CD14-positive monocyte (primary cell): ENCODE measurements at regions not wholly inside any gene's neighbourhood (a gene's known extent, or its start where the extent isn't known, plus 50 kb on each side); places are given as distances from the start of the nearest gene placed in this dataset.
"Not testable (repeated sequence)": the region's sequence is repeated elsewhere in the genome, so short reads cannot be mapped to it uniquely, and the experiment has no call there.

ENCODE experiments used
- DNase-seq, 3 donors: peaks; one replicate each; pipeline ENCODE4 v3.0.0-alpha.2; 2011 to 2022
- H2AFZ ChIP-seq: 2 replicates; pipeline ENCODE4 v1.6.0; 2012; ENCODE audit warnings: mild to moderate bottlenecking, low read depth, low read length, inconsistent platforms; ENCODE audit not compliant: insufficient read depth, poor library complexity, severe bottlenecking
- H3K27ac ChIP-seq, 2 donors: 1 replicate in 1 of 2; 2 replicates in 1 of 2; pipeline ENCODE4 v1.5.1; 2012 to 2013; ENCODE audit warnings: low read length in 2 of 2, control low read depth in 1 of 2, inconsistent platforms in 1 of 2, low read depth in 1 of 2, mild to moderate bottlenecking in 1 of 2
- H3K27me3 ChIP-seq, 2 donors: one replicate each; pipeline versions ENCODE4 v1.6.0 to v1.6.1; 2011 to 2013; ENCODE audit warnings: low read length in 2 of 2; ENCODE audit not compliant: control insufficient read depth in 2 of 2, insufficient read depth in 2 of 2
- H3K36me3 ChIP-seq, 2 donors: replicated peaks in 1 of 2; 1 replicate in 1 of 2; 2 replicates in 1 of 2; pipeline versions ENCODE4 v1.5.1 to v1.6.1; 2012 to 2013; ENCODE audit warnings: low read length in 2 of 2, control low read depth in 1 of 2, inconsistent platforms in 1 of 2, mild to moderate bottlenecking in 1 of 2; ENCODE audit not compliant: insufficient read depth in 2 of 2, control insufficient read depth in 1 of 2
- H3K4me1 ChIP-seq, 2 donors: 1 replicate in 1 of 2; 2 replicates in 1 of 2; pipeline versions ENCODE4 v1.5.1 to v1.6.1; 2012 to 2013; ENCODE audit warnings: low read length in 2 of 2, control low read depth in 1 of 2, inconsistent platforms in 1 of 2, mild to moderate bottlenecking in 1 of 2, moderate library complexity in 1 of 2; ENCODE audit not compliant: insufficient read depth in 2 of 2, control insufficient read depth in 1 of 2
- H3K4me2 ChIP-seq: replicated peaks from 2 replicates; pipeline ENCODE3; 2012; ENCODE audit warnings: low read length, moderate library complexity, mild to moderate bottlenecking; ENCODE audit not compliant: poor library complexity, severe bottlenecking; ENCODE audit errors: extremely low read depth
- H3K4me3 ChIP-seq, 3 experiments: fragments of 200-600 bp in 1 of 3; sonication (generic) in 1 of 3; replicated peaks in 1 of 3; 1 replicate in 2 of 3; 2 replicates in 1 of 3; pipeline ENCODE4 v1.5.1; 2011 to 2013; ENCODE audit warnings: low read length in 3 of 3, mild to moderate bottlenecking in 3 of 3, control low read depth in 2 of 3, low read depth in 2 of 3, inconsistent platforms in 1 of 3, moderate library complexity in 1 of 3
- H3K79me2 ChIP-seq: 2 replicates; pipeline ENCODE4 v1.6.0; 2012; ENCODE audit warnings: mild to moderate bottlenecking, control low read depth, inconsistent platforms, low read length, moderate library complexity; ENCODE audit not compliant: insufficient read depth
- H3K9ac ChIP-seq: 2 replicates; pipeline ENCODE4 v1.6.0; 2017; ENCODE audit warnings: low read length, mild to moderate bottlenecking; ENCODE audit not compliant: insufficient read depth, poor library complexity, severe bottlenecking
- H3K9me3 ChIP-seq, 2 donors: replicated peaks in 1 of 2; 1 replicate in 1 of 2; 2 replicates in 1 of 2; pipeline versions ENCODE4 v1.5.1 to v1.6.1; 2012 to 2013; ENCODE audit warnings: low read length in 2 of 2, control low read depth in 1 of 2; ENCODE audit not compliant: control insufficient read depth in 1 of 2, insufficient read depth in 1 of 2
- H4K20me1 ChIP-seq: 2 replicates; pipeline ENCODE4 v1.6.0; 2012; ENCODE audit warnings: mild to moderate bottlenecking, low read length, control low read depth, moderate library complexity; ENCODE audit not compliant: insufficient read depth
- H3K27ac Mint-ChIP-seq, 7 donors: one replicate each; pipeline ENCODE4 v1.8.0; 2020; ENCODE audit warnings: mild to moderate bottlenecking in 7 of 7, mixed read lengths in 7 of 7, moderate library complexity in 6 of 7, inconsistent platforms in 2 of 7
- H3K27me3 Mint-ChIP-seq, 3 donors: one replicate each; pipeline ENCODE4 v1.8.0; 2021 to 2022; ENCODE audit warnings: low read depth in 3 of 3, mild to moderate bottlenecking in 3 of 3, mixed read lengths in 3 of 3, moderate library complexity in 3 of 3, inconsistent platforms in 1 of 3
- H3K36me3 Mint-ChIP-seq, 2 donors: one replicate each; pipeline ENCODE4 v1.8.0; 2020; ENCODE audit warnings: mixed read lengths in 2 of 2, inconsistent platforms in 1 of 2, mild to moderate bottlenecking in 1 of 2
- H3K4me1 Mint-ChIP-seq: one replicate; pipeline ENCODE4 v1.8.0; 2020; ENCODE audit warnings: mild to moderate bottlenecking, mixed read lengths
- H3K4me3 Mint-ChIP-seq, 2 donors: one replicate each; pipeline ENCODE4 v1.8.0; 2020; ENCODE audit warnings: mild to moderate bottlenecking in 2 of 2, mixed read lengths in 2 of 2, moderate library complexity in 1 of 2
- H3K9me3 Mint-ChIP-seq, 7 donors: one replicate each; pipeline ENCODE4 v1.8.0; 2020 to 2022; ENCODE audit warnings: mixed read lengths in 7 of 7, mild to moderate bottlenecking in 6 of 7, moderate library complexity in 6 of 7, inconsistent platforms in 2 of 7
- WGBS: methylation state at CpG from one replicate; pipeline ENCODE4 v1.1.5; 2013; ENCODE audit warnings: missing lambda C conversion rate; ENCODE audit not compliant: insufficient coverage; 5-methylcytosine and 5-hydroxymethylcytosine counted together
- intact Hi-C, 2 donors: fragments of 100-400 bp; cut with micrococcal nuclease; formaldehyde crosslinking; loops; one replicate each; pipeline versions ENCODE4 v1.15.0 to v1.15.1; 2023
- TF ChIP-seq, protein P1 (sequence below): fragments of 200-600 bp; IDR thresholded peaks from one replicate; pipeline ENCODE4 v1.8.0; 2022; ENCODE audit warnings: antibody characterized with exemption, mild to moderate bottlenecking

DNA sequence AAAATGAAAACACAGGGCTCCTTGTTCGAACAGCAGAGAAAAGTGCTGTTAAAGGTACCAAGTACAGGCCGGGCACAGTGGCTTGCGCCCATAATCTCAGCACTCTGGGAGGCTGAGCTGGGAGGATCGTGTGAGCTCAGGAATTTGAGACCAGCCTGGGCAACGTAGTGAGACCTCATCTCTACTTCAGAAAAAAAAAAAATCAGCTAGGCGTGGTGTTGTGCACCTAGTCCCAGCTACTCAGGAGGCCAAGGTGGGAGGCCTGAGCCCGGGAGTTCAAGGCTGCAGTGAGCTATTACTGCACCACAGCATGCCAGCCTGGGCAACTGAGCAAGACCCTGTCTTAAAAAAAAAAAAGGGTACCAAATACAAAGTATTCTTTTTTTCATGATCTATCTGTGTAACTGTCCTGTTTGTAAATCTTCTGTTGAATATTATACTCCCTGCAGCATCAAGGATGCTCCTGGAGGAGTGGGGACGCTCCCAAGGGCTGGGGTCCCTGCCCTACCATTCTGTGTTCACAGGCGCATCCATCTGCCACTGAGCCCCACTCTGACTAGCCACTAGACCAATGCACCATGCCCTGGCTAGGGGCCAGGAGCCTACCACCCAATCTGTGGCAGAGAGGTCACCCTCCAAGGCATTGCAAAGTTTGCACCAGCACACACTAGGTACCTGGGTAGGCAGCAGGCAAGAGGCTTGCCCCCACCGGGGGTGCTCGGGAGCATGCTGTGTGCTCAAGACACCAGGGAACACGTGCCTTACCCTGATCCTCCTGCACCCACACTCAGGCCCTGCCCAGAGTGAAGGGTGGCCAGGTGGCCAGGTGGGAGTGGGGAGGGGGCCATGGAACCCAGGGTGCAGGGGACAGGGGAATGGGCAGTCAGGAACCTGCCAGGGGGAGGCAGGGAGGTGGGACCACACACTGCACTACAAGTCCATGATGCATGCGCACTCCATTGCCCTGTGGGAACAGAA, 67.3 kb upstream of the KMT2C start:
- Mint-ChIP-seq H3K4me3 (no peak overlapping the region), H3K27me3 (peaks cover 0 to 3% (median 0%) of the 10 kb centered on the region in 3 donors), H3K9me3 (peaks cover 0 to 2% (median 0%) of the 10 kb centered on the region in 7 donors), H3K36me3 (no peaks in the 10 kb centered on the region), H3K27ac (no peak overlapping the region), H3K4me1 (no peaks in the 10 kb centered on the region)
- Histone ChIP-seq H3K79me2 (no peaks in the 10 kb centered on the region), H3K4me3 (no peak overlapping the region), H3K9ac (no peak overlapping the region), H2AFZ (no peak overlapping the region), H3K9me3 (no peaks in the 10 kb centered on the region), H3K4me2 (no peak overlapping the region), H3K4me1 (no peaks in the 10 kb centered on the region), H3K27ac (no peak overlapping the region), H3K36me3 (no peaks in the 10 kb centered on the region), H3K27me3 (no peaks in the 10 kb centered on the region), H4K20me1 (no peaks in the 10 kb centered on the region)
- 81% methylated on average over 10 of the region's 13 CpGs for WGBS
- intact Hi-C loops: no loop called here
- DNase-seq: no peak
- TF ChIP-seq, protein P1, sequence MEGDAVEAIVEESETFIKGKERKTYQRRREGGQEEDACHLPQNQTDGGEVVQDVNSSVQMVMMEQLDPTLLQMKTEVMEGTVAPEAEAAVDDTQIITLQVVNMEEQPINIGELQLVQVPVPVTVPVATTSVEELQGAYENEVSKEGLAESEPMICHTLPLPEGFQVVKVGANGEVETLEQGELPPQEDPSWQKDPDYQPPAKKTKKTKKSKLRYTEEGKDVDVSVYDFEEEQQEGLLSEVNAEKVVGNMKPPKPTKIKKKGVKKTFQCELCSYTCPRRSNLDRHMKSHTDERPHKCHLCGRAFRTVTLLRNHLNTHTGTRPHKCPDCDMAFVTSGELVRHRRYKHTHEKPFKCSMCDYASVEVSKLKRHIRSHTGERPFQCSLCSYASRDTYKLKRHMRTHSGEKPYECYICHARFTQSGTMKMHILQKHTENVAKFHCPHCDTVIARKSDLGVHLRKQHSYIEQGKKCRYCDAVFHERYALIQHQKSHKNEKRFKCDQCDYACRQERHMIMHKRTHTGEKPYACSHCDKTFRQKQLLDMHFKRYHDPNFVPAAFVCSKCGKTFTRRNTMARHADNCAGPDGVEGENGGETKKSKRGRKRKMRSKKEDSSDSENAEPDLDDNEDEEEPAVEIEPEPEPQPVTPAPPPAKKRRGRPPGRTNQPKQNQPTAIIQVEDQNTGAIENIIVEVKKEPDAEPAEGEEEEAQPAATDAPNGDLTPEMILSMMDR: no peak

GRCh38 chr7:152501506-152501905, 65.7 kb upstream of the KMT2C start:
- H3K4me3 ChIP-seq: no peak overlapping the region
- H3K36me3 Mint-ChIP-seq: no peaks in the 10 kb centered on the region
- DNase-seq: no peak
- no peaks in the 10 kb centered on the region for H4K20me1 ChIP-seq
- H3K27me3 ChIP-seq: no peaks in the 10 kb centered on the region
- H3K27ac ChIP-seq: no peak overlapping the region
- H3K4me1 ChIP-seq: no peaks in the 10 kb centered on the region
- H3K27me3 Mint-ChIP-seq: peaks cover 0 to 1% (median 0%) of the 10 kb centered on the region in 3 donors
- H2AFZ ChIP-seq: no peak overlapping the region
- 100% methylated on average over 2 of the region's 3 CpGs for WGBS
- no peaks in the 10 kb centered on the region for H3K9me3 ChIP-seq
- intact Hi-C loops: no loop called here
- no peak overlapping the region for H3K4me2 ChIP-seq
- H3K79me2 ChIP-seq: no peaks in the 10 kb centered on the region
- no peaks in the 10 kb centered on the region for H3K4me1 Mint-ChIP-seq
- peak overlapping the region in 1 of 7 donors; percentile 11 for H3K27ac Mint-ChIP-seq
- peaks cover 0 to 2% (median 0%) of the 10 kb centered on the region in 7 donors for H3K9me3 Mint-ChIP-seq
- TF ChIP-seq, protein P1: no peak
- no peak overlapping the region for H3K4me3 Mint-ChIP-seq
- H3K36me3 ChIP-seq: no peaks in the 10 kb centered on the region
- H3K9ac ChIP-seq: no peak overlapping the region

GRCh38 chr7:152499969-152500368, 64.2 kb upstream of the KMT2C start:
- H3K36me3 ChIP-seq, H3K27ac ChIP-seq, DNase-seq, H2AFZ ChIP-seq, H3K27me3 ChIP-seq, H3K4me3 ChIP-seq, H3K27me3 Mint-ChIP-seq, H3K9me3 ChIP-seq, H3K27ac Mint-ChIP-seq, H3K4me1 Mint-ChIP-seq, H3K4me1 ChIP-seq, H3K79me2 ChIP-seq, intact Hi-C loops, H4K20me1 ChIP-seq, H3K36me3 Mint-ChIP-seq, H3K9me3 Mint-ChIP-seq, H3K4me3 Mint-ChIP-seq, H3K9ac ChIP-seq, H3K4me2 ChIP-seq: not testable (repeated sequence)
- WGBS: 90% methylated on average over 2 of the region's 2 CpGs
